ENCODE measurements at regions not wholly inside any gene's neighbourhood (a gene's known extent, or its start where the extent isn't known, plus 50 kb on each side); places are given as distances from the start of the nearest gene placed in this dataset.

DNA sequence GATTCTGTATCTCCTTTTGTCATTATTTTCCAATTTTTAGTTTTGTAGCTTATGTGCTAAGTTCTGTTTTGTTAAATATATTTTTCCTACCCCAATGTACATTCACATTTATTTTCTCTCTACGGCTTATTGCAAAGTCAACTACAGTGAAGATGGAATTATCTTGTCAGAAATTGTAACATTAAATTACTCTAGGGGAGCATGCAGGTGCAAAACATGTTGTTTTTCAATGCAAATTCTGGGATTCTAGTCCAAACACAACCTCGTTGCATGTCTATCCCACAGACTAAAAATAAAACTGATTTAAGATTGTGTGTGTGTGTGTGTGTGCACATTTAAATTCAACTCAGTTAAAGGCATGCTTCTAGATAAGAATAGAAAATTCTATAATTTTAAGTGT is 529.1 kb upstream of the POM121L12 start:
- Histone ChIP-seq H3K4me3 (no peak overlapping the region), H3K27ac (no peak overlapping the region), H3K36me3 (no peaks in the 10 kb centered on the region), H3K27me3 (no peaks in the 10 kb centered on the region), H3K9me3 (no peaks in the 10 kb centered on the region), H3K4me1 (no peaks in the 10 kb centered on the region)
- no peak for DNase-seq
- TF ChIP-seq, protein P1, sequence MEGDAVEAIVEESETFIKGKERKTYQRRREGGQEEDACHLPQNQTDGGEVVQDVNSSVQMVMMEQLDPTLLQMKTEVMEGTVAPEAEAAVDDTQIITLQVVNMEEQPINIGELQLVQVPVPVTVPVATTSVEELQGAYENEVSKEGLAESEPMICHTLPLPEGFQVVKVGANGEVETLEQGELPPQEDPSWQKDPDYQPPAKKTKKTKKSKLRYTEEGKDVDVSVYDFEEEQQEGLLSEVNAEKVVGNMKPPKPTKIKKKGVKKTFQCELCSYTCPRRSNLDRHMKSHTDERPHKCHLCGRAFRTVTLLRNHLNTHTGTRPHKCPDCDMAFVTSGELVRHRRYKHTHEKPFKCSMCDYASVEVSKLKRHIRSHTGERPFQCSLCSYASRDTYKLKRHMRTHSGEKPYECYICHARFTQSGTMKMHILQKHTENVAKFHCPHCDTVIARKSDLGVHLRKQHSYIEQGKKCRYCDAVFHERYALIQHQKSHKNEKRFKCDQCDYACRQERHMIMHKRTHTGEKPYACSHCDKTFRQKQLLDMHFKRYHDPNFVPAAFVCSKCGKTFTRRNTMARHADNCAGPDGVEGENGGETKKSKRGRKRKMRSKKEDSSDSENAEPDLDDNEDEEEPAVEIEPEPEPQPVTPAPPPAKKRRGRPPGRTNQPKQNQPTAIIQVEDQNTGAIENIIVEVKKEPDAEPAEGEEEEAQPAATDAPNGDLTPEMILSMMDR (IDR thresholded peaks at IDR 0.05): no peak
- intact Hi-C loops (cut with DNase I): no loop called here
- no peak for ATAC-seq

DNA sequence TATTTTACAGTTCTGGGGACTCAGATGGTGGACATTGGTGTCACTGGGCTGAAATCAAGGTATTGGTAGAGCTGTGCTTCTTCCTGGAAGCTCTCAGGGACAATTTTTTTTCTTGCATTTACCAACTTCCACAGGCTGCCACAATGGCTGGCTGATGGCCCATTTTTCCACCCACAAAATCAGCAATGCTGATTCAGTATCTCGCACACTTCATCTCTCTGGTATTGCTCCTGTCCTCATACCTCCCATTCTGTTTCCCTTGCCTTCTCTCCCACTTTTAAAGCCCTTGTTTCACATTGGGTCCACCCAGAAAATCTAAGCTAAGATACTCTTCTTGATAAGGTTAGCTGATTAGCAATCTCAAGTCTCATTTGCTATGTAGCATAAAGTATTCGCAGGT is 530.9 kb upstream of the POM121L12 start:
- H3K27ac ChIP-seq: no peak overlapping the region
- intact Hi-C loops (cut with DNase I): no loop called here
- no peak for ATAC-seq
- H3K4me3 ChIP-seq: no peak overlapping the region
- H3K27me3 ChIP-seq: no peaks in the 10 kb centered on the region
- H3K36me3 ChIP-seq: no peaks in the 10 kb centered on the region
- H3K9me3 ChIP-seq: no peaks in the 10 kb centered on the region
- DNase-seq: no peak
- TF ChIP-seq, protein P1 (IDR thresholded peaks at IDR 0.05): no peak
- no peaks in the 10 kb centered on the region for H3K4me1 ChIP-seq

DNA sequence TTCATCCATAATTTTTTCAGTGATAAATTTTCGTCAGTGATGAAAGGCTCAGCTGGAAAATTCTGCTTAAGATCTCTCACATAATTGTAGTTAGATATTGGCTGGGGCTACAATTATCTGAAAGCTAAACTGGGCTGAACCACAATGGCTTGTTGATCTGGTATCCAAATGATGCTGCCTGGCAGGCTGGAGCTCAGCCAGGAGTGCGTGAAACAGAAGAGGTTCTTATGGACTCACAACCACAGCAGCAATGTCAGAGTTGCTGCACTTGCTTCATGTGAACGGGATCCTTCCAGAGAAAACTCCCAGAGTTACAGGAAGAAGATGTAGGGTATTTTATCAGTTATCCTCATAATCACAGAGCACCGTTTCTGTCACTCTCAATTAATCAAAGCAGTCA is 533.2 kb upstream of the POM121L12 start:
- intact Hi-C loops (cut with DNase I): no loop called here
- DNase-seq: no peak
- Histone ChIP-seq H3K4me1 (no peaks in the 10 kb centered on the region), H3K27ac (no peak overlapping the region), H3K36me3 (no peaks in the 10 kb centered on the region), H3K9me3 (no peaks in the 10 kb centered on the region), H3K27me3 (no peaks in the 10 kb centered on the region), H3K4me3 (no peak overlapping the region)
- no peak for ATAC-seq
- TF ChIP-seq, protein P1 (IDR thresholded peaks at IDR 0.05): no peak

DNA sequence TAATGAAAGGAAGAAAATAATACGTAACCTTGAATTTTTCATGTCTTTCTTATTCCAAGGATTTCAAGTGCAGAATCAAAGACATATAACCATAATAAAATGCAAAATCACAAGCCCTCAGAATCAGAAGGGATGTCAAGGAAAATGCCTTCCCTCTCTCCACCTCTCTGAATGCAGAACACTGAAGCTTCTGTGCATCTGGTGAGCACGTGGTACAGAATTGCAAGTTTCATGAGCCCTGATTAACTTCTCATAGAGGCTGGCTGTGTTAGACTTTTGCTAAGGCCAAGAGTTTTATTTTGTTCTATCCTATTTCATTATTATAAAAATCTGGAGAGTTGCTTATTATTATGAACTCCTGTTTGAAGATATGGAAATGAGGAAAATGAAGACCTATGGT is 533.7 kb upstream of the POM121L12 start:
- TF ChIP-seq, protein P1 (IDR thresholded peaks at IDR 0.05): no peak
- Histone ChIP-seq H3K9me3 (no peaks in the 10 kb centered on the region), H3K36me3 (no peaks in the 10 kb centered on the region), H3K4me3 (no peak overlapping the region), H3K27ac (no peak overlapping the region), H3K4me1 (no peaks in the 10 kb centered on the region), H3K27me3 (no peaks in the 10 kb centered on the region)
- ATAC-seq (no peak), DNase-seq (no peak)
- intact Hi-C loops (cut with DNase I): no loop called here

DNA sequence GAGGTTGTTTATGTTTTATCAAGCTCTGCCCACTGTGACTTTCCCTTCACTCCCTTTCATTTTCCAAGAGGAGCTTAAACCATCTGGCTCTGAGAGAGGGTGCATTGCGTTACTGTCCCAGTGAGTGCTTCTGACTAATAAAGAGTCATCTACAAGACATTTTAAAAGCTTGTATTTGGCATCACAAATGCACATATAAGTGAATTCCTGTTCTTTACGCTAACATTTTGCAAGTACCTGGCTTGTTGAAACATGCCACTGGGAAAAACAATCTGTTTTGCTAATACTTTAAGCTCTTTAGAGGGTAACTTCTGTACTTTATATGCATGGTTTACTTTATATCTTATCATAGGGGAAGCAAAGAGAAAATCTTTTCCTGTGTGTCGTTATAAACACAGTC is 534.6 kb upstream of the POM121L12 start:
- no peaks in the 10 kb centered on the region for H3K4me1 ChIP-seq
- no peaks in the 10 kb centered on the region for H3K27me3 ChIP-seq
- no peak for ATAC-seq
- no peaks in the 10 kb centered on the region for H3K36me3 ChIP-seq
- TF ChIP-seq, protein P1 (IDR thresholded peaks at IDR 0.05): no peak
- H3K9me3 ChIP-seq: no peaks in the 10 kb centered on the region
- intact Hi-C loops (cut with DNase I): no loop called here
- no peak for DNase-seq
- H3K4me3 ChIP-seq: no peak overlapping the region
- no peak overlapping the region for H3K27ac ChIP-seq

DNA sequence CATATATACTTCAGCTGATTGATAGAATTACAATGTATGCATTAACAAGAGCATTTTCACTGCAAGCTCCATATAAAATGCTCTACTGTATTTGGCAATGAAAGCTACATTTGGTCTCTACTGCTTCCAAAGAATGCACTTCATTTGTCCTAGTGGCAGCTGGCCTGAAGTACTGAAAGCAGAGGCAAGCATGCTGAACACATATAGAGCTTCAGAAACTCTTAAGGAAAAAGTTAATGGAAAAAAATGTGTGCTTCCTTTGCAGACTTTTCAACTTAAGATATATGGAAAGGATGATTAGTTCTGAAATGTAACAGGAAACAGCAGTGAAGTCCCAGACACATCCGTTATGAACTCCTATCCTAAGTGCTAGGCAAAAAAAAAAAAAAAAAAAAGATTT is 537.1 kb upstream of the POM121L12 start:
- no peaks in the 10 kb centered on the region for H3K36me3 ChIP-seq
- ATAC-seq (no peak), DNase-seq (no peak)
- H3K4me3 ChIP-seq: no peak overlapping the region
- intact Hi-C loops (cut with DNase I): no loop called here
- H3K27me3 ChIP-seq: no peaks in the 10 kb centered on the region
- no peaks in the 10 kb centered on the region for H3K4me1 ChIP-seq
- TF ChIP-seq, protein P1 (IDR thresholded peaks at IDR 0.05): no peak
- no peaks in the 10 kb centered on the region for H3K9me3 ChIP-seq
- H3K27ac ChIP-seq: no peak overlapping the region
